H1 (cell line): ENCODE measurements at regions not wholly inside any gene's neighbourhood (a gene's known extent, or its start where the extent isn't known, plus 50 kb on each side); places are given as distances from the start of the nearest gene placed in this dataset.
"Not testable (repeated sequence)": the region's sequence is repeated elsewhere in the genome, so short reads cannot be mapped to it uniquely, and the experiment has no call there.

ENCODE experiments used
- CTCF ChIA-PET: fragments of 300-600 bp; sonication (Branson Sonifier 250); formaldehyde crosslinking; loops from one replicate; lab custom pipeline; 2021; ENCODE audit not compliant: partially characterized antibody; lab: Charles Lee
- POLR2A ChIA-PET: fragments of 300-600 bp; sonication (Branson Sonifier 250); formaldehyde crosslinking; loops from one replicate; lab custom pipeline; 2021; ENCODE audit warnings: inconsistent platforms; ENCODE audit not compliant: partially characterized antibody; lab: Charles Lee
- DNase-seq, 2 experiments: peaks; one replicate each; pipeline versions ENCODE4 v3.0.0 to v3.0.0-alpha.2; 2010 to 2022; ENCODE audit warnings: low spot score in 2 of 2, low read depth in 1 of 2, mixed read lengths in 1 of 2
- FAIRE-seq: peaks from 2 replicates; lab custom pipeline; 2011; peaks lifted over from hg19 to GRCh38; lab: Jason Lieb, UNC
- H2AFZ ChIP-seq: 2 replicates; pipeline ENCODE4 v1.8.1; 2012; ENCODE audit warnings: low read length, inconsistent platforms
- H2AK5ac ChIP-seq: 2 replicates; pipeline ENCODE4 v1.6.1; 2013; ENCODE audit warnings: low read depth, low read length
- H2BK120ac ChIP-seq: replicated peaks from 2 replicates; pipeline ENCODE3; 2013; ENCODE audit warnings: low read depth, low read length, inconsistent platforms
- H2BK12ac ChIP-seq: 2 replicates; pipeline ENCODE4 v1.6.1; 2013; ENCODE audit warnings: low read depth, low read length
- H2BK15ac ChIP-seq: 2 replicates; pipeline ENCODE4 v1.6.1; 2013; ENCODE audit warnings: low read length
- H2BK20ac ChIP-seq: 2 replicates; pipeline ENCODE4 v1.6.1; 2013; ENCODE audit warnings: low read length
- H2BK5ac ChIP-seq: 2 replicates; pipeline ENCODE4 v1.6.1; 2013; ENCODE audit warnings: low read depth, low read length
- H3K14ac ChIP-seq: 2 replicates; pipeline ENCODE4 v1.6.1; 2013; ENCODE audit warnings: inconsistent platforms; ENCODE audit not compliant: insufficient read length
- H3K18ac ChIP-seq: 2 replicates; pipeline ENCODE4 v1.6.1; 2013; ENCODE audit warnings: low read length; ENCODE audit errors: extremely low read depth
- H3K23ac ChIP-seq: 2 replicates; pipeline ENCODE4 v1.6.1; 2013; ENCODE audit warnings: inconsistent platforms; ENCODE audit not compliant: insufficient read length
- H3K23me2 ChIP-seq: 2 replicates; pipeline ENCODE4 v1.6.1; 2013; ENCODE audit warnings: low read depth, low read length
- H3K27ac ChIP-seq: 2 replicates; pipeline ENCODE4 v1.6.1; 2011; ENCODE audit warnings: low read depth, low read length, inconsistent platforms
- H3K27me3 ChIP-seq, 4 experiments: replicated peaks in 1 of 4; 1 replicate in 1 of 4; 2 replicates in 3 of 4; pipeline versions ENCODE4 v1.6.1 to v1.8.1; 2011 to 2013; ENCODE audit warnings: low read length in 3 of 4, mild to moderate bottlenecking in 3 of 4, inconsistent platforms in 2 of 4, mixed read lengths in 2 of 4, moderate library complexity in 1 of 4; ENCODE audit not compliant: control insufficient read depth in 3 of 4, insufficient read depth in 3 of 4; ENCODE audit errors: extremely low read depth in 1 of 4
- H3K36me3 ChIP-seq, 4 experiments: 2 replicates each; pipeline versions ENCODE4 v1.6.1 to v1.8.1; 2011 to 2013; ENCODE audit warnings: mild to moderate bottlenecking in 4 of 4, low read length in 3 of 4, moderate library complexity in 2 of 4, control low read depth in 1 of 4, inconsistent platforms in 1 of 4; ENCODE audit not compliant: insufficient read depth in 4 of 4, control insufficient read depth in 2 of 4
- H3K4ac ChIP-seq: replicated peaks from 2 replicates; pipeline ENCODE3; 2013; ENCODE audit warnings: low read length, low read depth, mixed read lengths, inconsistent platforms; ENCODE audit not compliant: insufficient read length
- H3K4me1 ChIP-seq, 4 experiments: replicated peaks in 1 of 4; 1 replicate in 1 of 4; 2 replicates in 3 of 4; pipeline versions ENCODE4 v1.6.1 to v1.8.1; 2011 to 2013; ENCODE audit warnings: low read length in 3 of 4, inconsistent platforms in 2 of 4, mixed read lengths in 1 of 4; ENCODE audit not compliant: insufficient read depth in 4 of 4, control insufficient read depth in 3 of 4
- H3K4me2 ChIP-seq, 2 experiments: 2 replicates each; pipeline versions ENCODE4 v1.6.1 to v1.8.1; 2011 to 2013; ENCODE audit warnings: low read depth in 2 of 2, low read length in 2 of 2, control low read depth in 1 of 2, inconsistent platforms in 1 of 2, mild to moderate bottlenecking in 1 of 2; ENCODE audit not compliant: insufficient read depth in 1 of 2
- H3K4me3 ChIP-seq, 4 experiments: fragments of 200-600, 300-600 bp in 1 of 4; sonication (generic), shearing (Covaris generic), sonication (Bioruptor Twin) in 1 of 4; 2 replicates each; pipeline versions ENCODE4 v1.5.1 to v1.8.1; 2011 to 2016; ENCODE audit warnings: low read length in 4 of 4, low read depth in 3 of 4, control low read depth in 2 of 4, inconsistent platforms in 2 of 4, mild to moderate bottlenecking in 2 of 4, mixed read lengths in 1 of 4, moderate library complexity in 1 of 4; ENCODE audit not compliant: insufficient read depth in 2 of 4; ENCODE audit errors: extremely low read depth in 1 of 4
- H3K56ac ChIP-seq: replicated peaks from 2 replicates; pipeline ENCODE3; 2013; ENCODE audit warnings: low read depth, mild to moderate bottlenecking, mixed read lengths, low read length, inconsistent platforms; ENCODE audit not compliant: insufficient read length
- H3K79me1 ChIP-seq: 2 replicates; pipeline ENCODE4 v1.6.1; 2013; ENCODE audit warnings: low read depth, low read length, control low read depth
- H3K79me2 ChIP-seq, 2 experiments: 2 replicates each; pipeline versions ENCODE4 v1.6.1 to v1.8.1; 2012 to 2013; ENCODE audit warnings: low read length in 2 of 2, mild to moderate bottlenecking in 2 of 2, inconsistent platforms in 1 of 2; ENCODE audit not compliant: insufficient read depth in 2 of 2, control insufficient read depth in 1 of 2
- H3K9ac ChIP-seq, 4 experiments: replicated peaks in 1 of 4; 1 replicate in 1 of 4; 2 replicates in 3 of 4; pipeline versions ENCODE4 v1.6.1 to v1.8.1; 2011 to 2013; ENCODE audit warnings: low read depth in 3 of 4, low read length in 3 of 4, control low read depth in 2 of 4, mild to moderate bottlenecking in 2 of 4, moderate library complexity in 2 of 4, inconsistent platforms in 1 of 4; ENCODE audit errors: extremely low read depth in 1 of 4
- H3K9me3 ChIP-seq, 2 experiments: 2 replicates each; pipeline versions ENCODE4 v1.6.1 to v1.8.1; 2012 to 2013; ENCODE audit warnings: mild to moderate bottlenecking in 2 of 2, moderate library complexity in 2 of 2, control low read depth in 1 of 2, inconsistent platforms in 1 of 2, low read depth in 1 of 2, low read length in 1 of 2, mixed read lengths in 1 of 2; ENCODE audit not compliant: insufficient read depth in 2 of 2
- H4K20me1 ChIP-seq, 2 experiments: replicated peaks in 1 of 2; 2 replicates each; pipeline versions ENCODE3 to v1.8.1; 2011 to 2013; ENCODE audit warnings: inconsistent platforms in 2 of 2, low read length in 2 of 2, mild to moderate bottlenecking in 1 of 2; ENCODE audit not compliant: insufficient read depth in 2 of 2, control insufficient read depth in 1 of 2
- H4K5ac ChIP-seq: 2 replicates; pipeline ENCODE4 v1.6.1; 2013; ENCODE audit warnings: low read length, low read depth, mixed read lengths, inconsistent platforms; ENCODE audit not compliant: insufficient read length
- H4K8ac ChIP-seq: 2 replicates; pipeline ENCODE4 v1.8.0; 2013; ENCODE audit warnings: mild to moderate bottlenecking, moderate library complexity, low read length, inconsistent platforms; ENCODE audit not compliant: insufficient read depth; ENCODE audit errors: extremely low read depth
- H4K91ac ChIP-seq: replicated peaks from 2 replicates; pipeline ENCODE3; 2013; ENCODE audit warnings: low read length, mixed read lengths, inconsistent platforms; ENCODE audit not compliant: insufficient read length
- WGBS, 2 experiments: shearing (Covaris generic) in 1 of 2; methylation state at CpG; one replicate each; pipeline versions ENCODE4 v1.1.6 to v1.1.7; 2013 to 2015; ENCODE audit warnings: low lambda C conversion rate in 2 of 2, mixed read lengths in 2 of 2, inconsistent platforms in 1 of 2, low coverage in 1 of 2, missing lambda C conversion rate in 1 of 2; ENCODE audit not compliant: insufficient replicate concordance in 2 of 2, insufficient coverage in 1 of 2, insufficient read length in 1 of 2; ENCODE audit errors: extremely low coverage in 1 of 2, missing lambda C conversion rate in 1 of 2; 5-methylcytosine and 5-hydroxymethylcytosine counted together

GRCh38 chr7:79915346-79915745, 219.3 kb upstream of the GNAI1 start:
- H3K56ac ChIP-seq, H3K9me3 ChIP-seq, FAIRE-seq, H3K79me1 ChIP-seq, H4K5ac ChIP-seq, H2BK120ac ChIP-seq, H3K4me2 ChIP-seq, H2BK20ac ChIP-seq, H2BK15ac ChIP-seq, H3K4me3 ChIP-seq, H4K91ac ChIP-seq, H4K8ac ChIP-seq, H3K9ac ChIP-seq, H3K36me3 ChIP-seq, H3K18ac ChIP-seq, H3K79me2 ChIP-seq, H2BK12ac ChIP-seq, H3K14ac ChIP-seq, H3K4ac ChIP-seq, H2AFZ ChIP-seq, H3K27ac ChIP-seq, H3K4me1 ChIP-seq, POLR2A ChIA-PET, H3K23ac ChIP-seq, H2AK5ac ChIP-seq, H4K20me1 ChIP-seq, H3K27me3 ChIP-seq, H2BK5ac ChIP-seq, DNase-seq, H3K23me2 ChIP-seq: not testable (repeated sequence)
- CTCF ChIA-PET = interaction anchor here (1.4 kb wide), 1 partner anchor 11 kb away, joined by 3 read pairs; no protein-coding TSS in a partner anchor
- 85% methylated on average over 4 of the region's 4 CpGs; no CpG with 5 or more reads in 1 of the 2 experiments for WGBS, 2 experiments
